ENCODE measurements at regions not wholly inside any gene's neighbourhood (a gene's known extent, or its start where the extent isn't known, plus 50 kb on each side); places are given as distances from the start of the nearest gene placed in this dataset.

GRCh38 chr15:87566236-87566635, 690.3 kb downstream of the NTRK3 start:
- DNase-seq (ENCODE audit: low read depth, low spot score) = no peak
- no peak for TF ChIP-seq CTCF (IDR thresholded peaks at IDR 0.05; ENCODE audit: low read depth, low read length)
- H3K4me3 ChIP-seq (ENCODE audit: low read depth, low read length) = no peak overlapping the region
- in situ Hi-C loops (cut with HindIII; ENCODE audit: low sequenced_read_pairs) = no loop called here

- in situ Hi-C loops (cut with HindIII; ENCODE audit: low sequenced_read_pairs) = no loop called here
Measured at GRCh38 chr15:87564681-87565080, 691.9 kb downstream of the NTRK3 start.

GRCh38 chr15:87563869-87564268, 692.7 kb downstream of the NTRK3 start:
- no peak for DNase-seq (ENCODE audit: low read depth, low spot score)
- no peak overlapping the region for H3K4me3 ChIP-seq (ENCODE audit: low read depth, low read length)
- in situ Hi-C loops (cut with HindIII; ENCODE audit: low sequenced_read_pairs) = no loop called here
- TF ChIP-seq CTCF (IDR thresholded peaks at IDR 0.05; ENCODE audit: low read depth, low read length) = no peak

More at GRCh38 chr15:87564681-87565080, 691.9 kb downstream of the NTRK3 start:
- no peak for DNase-seq (ENCODE audit: low read depth, low spot score)
- no peak overlapping the region for H3K4me3 ChIP-seq (ENCODE audit: low read depth, low read length)
- no peak for TF ChIP-seq CTCF (IDR thresholded peaks at IDR 0.05; ENCODE audit: low read depth, low read length)

GRCh38 chr15:87562203-87562602, 694.3 kb downstream of the NTRK3 start:
- no peak overlapping the region for H3K4me3 ChIP-seq (ENCODE audit: low read depth, low read length)
- no peak for DNase-seq (ENCODE audit: low read depth, low spot score)
- in situ Hi-C loops (cut with HindIII; ENCODE audit: low sequenced_read_pairs) = no loop called here
- no peak for TF ChIP-seq CTCF (IDR thresholded peaks at IDR 0.05; ENCODE audit: low read depth, low read length)

- TF ChIP-seq CTCF (IDR thresholded peaks at IDR 0.05; ENCODE audit: low read depth, low read length) = no peak
- in situ Hi-C loops (cut with HindIII; ENCODE audit: low sequenced_read_pairs) = no loop called here
- H3K4me3 ChIP-seq (ENCODE audit: low read depth, low read length) = no peak overlapping the region
- DNase-seq (ENCODE audit: low read depth, low spot score) = no peak
Measured at GRCh38 chr15:87561641-87562040, 694.9 kb downstream of the NTRK3 start.

- H3K4me3 ChIP-seq (ENCODE audit: low read depth, low read length) = no peak overlapping the region
- in situ Hi-C loops (cut with HindIII; ENCODE audit: low sequenced_read_pairs) = no loop called here
- DNase-seq (ENCODE audit: low read depth, low spot score) = no peak
- no peak for TF ChIP-seq CTCF (IDR thresholded peaks at IDR 0.05; ENCODE audit: low read depth, low read length)
Measured at GRCh38 chr15:87557881-87558280, 698.7 kb downstream of the NTRK3 start.

- no peak for TF ChIP-seq CTCF (IDR thresholded peaks at IDR 0.05; ENCODE audit: low read depth, low read length)
- H3K4me3 ChIP-seq (ENCODE audit: low read depth, low read length) = no peak overlapping the region
- in situ Hi-C loops (cut with HindIII; ENCODE audit: low sequenced_read_pairs) = no loop called here
- no peak for DNase-seq (ENCODE audit: low read depth, low spot score)
Measured at GRCh38 chr15:87556886-87557285, 699.7 kb downstream of the NTRK3 start.

Measured in astrocyte of the spinal cord (primary cell).